NCI-H460 (cell line): ENCODE measurements at regions not wholly inside any gene's neighbourhood (a gene's known extent, or its start where the extent isn't known, plus 50 kb on each side); places are given as distances from the start of the nearest gene placed in this dataset.
"Not testable (repeated sequence)": the region's sequence is repeated elsewhere in the genome, so short reads cannot be mapped to it uniquely, and the experiment has no call there.

Source experiments
- DNase-seq: peaks from one replicate; pipeline ENCODE4 v3.0.0-alpha.2; 2016; ENCODE audit warnings: low read depth; ENCODE audit errors: extremely low read depth

DNA sequence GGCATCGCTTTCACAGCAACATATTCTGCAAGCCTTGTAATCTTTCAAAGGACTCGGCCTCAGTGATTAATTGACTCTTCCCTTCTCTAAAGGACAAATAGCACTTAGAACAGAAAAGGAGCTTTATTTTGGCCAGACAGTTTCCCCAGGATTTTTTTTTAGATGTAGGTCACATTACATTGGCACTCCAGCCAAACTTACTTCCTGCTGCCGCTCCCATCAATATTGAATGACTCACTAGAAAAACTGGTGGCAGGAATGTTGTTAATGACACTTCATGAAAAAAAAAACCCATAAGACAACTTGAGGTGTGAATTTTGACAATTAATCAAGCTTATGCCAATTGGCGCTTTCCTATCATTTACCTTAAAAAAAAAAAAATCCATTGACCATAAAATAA is 432.6 kb downstream of the TOX3 start:
- DNase-seq: no peak

DNA sequence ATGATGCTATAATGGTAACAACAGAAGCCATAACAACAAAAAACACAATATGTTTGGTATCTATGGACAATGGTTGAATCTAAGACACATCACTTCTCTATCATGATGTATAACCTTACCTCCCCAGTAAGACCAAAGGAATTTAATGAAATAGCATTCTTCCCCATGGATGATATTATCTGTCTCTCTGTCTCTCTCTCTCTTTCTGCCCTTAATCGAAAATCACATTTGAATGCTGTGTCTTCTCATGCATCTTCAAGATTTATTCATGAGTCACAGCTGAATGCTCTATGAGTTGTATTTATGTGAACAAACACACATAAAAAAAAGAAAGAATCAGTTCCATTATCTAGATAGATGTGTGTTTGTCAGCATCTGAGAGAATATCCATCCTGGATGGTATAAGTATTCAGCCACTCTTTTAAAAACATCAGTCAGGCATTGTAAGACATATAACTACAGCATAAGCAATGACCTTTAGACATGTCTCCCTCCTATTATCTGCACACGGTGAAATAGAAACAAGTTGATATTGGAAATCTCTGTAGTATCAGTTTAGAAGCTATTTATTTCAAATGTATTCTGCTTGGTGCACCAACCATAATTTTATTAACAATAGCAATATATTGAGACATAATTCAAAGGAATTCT is 433.3 kb downstream of the TOX3 start:
- no peak for DNase-seq

DNA sequence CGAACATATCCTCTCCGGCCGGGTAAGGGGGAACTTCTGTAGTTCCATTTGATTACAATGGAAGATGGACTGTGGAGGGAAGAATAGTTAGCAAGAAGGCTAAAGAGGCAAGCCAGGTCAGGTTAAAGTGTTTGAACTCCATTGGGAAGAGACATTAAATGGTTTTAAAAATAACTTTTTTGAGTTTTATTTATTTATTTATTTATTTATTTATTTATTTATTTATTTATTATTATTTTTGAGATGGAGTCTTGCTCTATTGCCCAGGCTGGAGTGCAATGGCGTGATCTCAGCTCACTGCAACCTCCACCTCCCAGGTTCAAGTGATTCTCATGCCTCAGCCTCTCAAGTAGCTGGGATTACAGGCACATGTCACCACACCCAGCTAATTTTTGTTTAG is 441.9 kb downstream of the TOX3 start:
- DNase-seq: not testable (repeated sequence)

DNA sequence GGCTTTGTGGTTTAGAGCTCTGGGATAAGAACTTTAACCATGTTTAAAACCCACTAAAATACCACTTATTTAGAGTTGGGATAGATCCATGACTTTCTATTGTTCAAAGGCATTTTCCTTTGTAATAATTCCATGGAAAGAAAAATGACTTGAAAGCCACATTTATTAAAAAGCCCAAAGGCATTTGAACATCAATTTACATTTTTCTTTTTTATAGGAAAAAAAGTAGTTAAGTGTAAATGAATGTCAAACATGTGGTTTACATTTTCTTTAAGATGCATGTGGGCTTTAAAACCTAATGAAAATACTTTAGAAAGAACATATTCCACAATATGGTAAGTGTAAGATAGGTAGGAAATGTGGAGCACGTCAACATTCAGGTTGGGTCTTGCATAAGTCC is 443.2 kb downstream of the TOX3 start:
- DNase-seq: no peak

DNA sequence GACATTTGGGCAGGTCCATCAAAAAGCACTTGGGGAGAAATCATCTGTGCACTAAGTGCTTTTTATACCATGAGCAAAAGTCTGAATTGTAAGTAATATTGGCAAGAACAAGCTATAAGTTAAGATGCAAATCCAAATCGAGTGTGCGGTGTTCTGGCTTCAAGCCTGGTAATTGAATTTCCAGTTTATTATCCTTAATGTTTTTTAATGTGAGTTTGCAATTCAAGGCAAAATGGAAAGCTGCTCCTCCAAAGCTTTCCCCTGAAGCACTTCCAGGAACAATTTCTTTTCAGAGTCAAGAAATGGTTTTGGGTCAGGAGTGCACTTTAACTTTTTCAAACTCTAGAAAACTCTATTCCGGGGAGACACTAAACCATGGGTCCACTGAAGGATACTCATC is 445.7 kb downstream of the TOX3 start:
- DNase-seq: no peak

DNA sequence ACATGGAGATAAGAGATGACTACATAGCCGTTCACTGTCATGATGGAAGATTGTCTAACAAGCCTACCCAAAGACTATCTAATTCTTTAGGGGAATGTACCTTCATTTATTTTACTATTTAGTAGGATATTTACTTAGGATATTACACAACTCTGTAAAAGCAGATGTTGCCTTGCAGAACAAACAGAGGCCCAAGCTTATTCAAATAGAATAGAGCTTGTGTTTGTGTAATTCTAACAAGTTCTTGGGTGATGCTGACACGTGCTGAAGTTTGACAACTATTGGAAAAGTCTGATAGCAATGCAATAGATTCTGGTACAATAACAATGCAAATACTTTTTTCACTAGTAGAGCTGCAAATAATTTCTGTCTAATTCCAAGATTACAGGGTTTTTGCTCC is 447.6 kb downstream of the TOX3 start:
- DNase-seq: no peak

DNA sequence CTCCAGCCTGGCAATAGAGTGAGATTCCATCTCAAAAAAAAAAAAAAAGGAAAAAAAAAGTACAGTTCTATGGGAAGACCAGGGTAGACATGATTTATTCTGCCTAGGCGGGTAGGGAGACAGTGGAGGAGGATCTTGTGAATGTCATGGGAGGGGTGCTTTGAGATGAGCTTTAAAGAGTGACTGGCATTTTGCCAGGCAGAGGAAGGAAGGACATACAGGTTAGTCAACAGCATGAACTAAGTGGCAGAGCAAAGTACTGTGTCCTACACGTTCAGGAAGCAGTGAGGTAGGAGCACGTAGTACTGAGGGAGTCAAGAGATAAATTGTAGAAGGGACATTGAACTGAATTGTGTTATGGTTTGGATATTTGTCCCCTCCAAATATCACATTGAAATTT is 451.5 kb downstream of the TOX3 start:
- DNase-seq: no peak

DNA sequence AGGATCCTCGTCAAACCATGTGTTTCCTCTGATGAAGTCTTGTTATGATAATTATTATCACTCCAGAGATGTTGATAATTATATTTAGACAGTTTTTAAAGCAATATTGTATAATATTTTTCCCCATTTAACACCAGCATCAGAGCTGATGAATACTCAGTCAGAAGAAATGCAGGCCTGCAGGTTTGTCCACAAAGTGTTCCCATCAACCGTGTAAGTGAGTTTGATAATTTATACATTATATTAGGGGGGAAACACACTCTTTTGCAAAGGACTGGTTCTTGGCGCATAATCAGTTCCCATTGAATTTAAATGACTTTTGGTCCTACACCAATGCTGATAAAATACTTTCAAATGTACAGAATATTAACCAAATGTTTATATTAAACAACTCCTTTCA is 454.8 kb downstream of the TOX3 start:
- DNase-seq: no peak

DNA sequence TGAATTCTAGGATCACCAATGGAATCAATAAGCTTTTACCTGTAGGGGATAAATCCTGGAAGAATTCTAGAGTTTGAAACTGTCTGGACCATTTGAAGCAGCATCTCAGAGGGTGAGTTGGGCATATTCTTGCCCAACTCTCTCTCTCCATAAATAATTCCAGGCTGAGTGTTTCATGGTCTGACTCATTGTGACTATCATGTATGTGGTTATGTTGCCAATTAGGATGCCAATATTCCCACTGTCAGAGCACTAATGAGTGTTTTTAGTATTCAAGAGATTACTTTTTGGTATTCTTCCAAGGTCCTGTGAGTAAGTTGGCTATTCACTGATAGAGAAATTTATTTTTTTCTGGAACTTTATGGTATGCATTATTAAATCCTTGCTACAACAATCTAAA is 456.9 kb downstream of the TOX3 start:
- no peak for DNase-seq

DNA sequence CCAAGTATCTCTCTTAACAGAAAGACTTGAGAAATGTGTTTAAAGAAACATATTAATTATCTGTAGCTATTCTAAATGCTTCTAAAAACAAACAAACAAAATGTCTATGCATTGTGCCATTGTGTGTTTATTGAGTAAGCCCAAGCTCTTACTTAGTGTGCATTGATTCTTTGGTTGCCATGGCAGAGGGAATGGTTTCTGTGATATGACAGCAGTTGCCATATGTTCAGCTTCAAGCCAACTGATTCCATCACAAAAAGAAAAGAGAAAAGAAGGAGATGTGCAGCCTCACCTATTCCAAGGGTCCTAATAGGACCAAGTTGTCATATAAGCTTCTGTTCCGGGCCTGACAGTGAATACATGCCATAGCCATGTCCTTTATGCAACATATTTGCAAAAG is 457.5 kb downstream of the TOX3 start:
- DNase-seq: no peak

DNA sequence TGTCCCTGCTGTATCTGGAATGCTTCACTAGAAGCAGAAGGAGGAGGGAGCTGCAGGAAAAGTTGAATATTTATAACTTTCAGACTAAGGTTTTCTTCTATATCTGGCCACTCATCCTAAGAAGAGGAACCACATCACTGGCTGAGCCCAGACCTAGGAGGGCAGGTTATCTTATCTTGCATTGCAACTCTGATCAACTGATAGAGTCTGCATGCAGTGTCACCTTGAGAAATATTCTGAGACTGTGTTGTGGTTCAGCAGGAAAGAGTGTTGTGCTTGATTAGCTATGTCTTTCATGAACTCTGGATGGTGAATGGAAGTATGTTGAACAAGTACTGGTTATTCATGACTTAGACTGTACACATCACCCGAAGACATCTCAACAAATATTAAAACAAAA is 460.0 kb downstream of the TOX3 start:
- no peak for DNase-seq

DNA sequence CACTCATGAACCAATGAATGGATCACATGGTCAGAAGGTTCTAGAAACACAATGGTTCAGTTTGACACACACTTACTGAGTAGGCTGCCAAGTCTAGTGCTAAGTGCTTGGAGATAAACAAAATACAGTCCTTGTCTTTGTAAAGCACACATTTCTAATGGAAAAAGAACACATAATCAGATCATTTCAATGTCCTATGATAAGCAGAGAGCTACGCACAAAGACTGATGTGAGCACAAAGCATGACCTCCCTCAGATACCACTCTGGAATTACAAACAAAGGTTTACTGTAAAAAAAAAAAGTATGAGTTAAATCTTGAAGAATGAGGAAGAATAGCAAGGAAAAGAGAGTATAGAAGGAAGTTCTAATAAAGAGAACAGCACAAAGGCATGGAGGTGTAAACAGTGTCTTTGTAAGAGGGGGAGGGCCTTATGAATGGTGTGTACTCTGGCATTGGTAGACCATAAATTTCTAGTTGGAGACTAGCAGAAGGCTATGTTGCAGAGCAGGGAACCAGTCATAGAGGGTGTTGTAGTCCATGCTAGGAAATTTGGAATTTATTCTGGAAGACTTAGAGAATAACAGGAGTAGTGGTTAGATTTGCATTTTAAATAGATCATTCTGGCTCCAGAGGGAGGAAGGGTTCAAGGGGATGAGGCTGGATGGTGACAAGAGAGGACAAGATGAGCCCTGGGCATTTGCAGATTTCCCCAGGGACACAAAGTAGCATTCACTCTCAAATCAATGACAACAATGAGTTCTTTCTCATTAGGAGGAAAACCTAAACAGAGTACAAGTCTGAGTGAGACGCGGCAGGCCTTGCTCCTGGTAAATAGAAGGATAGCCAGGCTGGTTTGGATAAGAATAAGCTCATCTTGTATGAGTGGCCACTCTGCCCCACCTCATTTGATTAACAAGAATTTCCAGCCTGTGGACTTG is 468.0 kb downstream of the TOX3 start:
- no peak for DNase-seq

DNA sequence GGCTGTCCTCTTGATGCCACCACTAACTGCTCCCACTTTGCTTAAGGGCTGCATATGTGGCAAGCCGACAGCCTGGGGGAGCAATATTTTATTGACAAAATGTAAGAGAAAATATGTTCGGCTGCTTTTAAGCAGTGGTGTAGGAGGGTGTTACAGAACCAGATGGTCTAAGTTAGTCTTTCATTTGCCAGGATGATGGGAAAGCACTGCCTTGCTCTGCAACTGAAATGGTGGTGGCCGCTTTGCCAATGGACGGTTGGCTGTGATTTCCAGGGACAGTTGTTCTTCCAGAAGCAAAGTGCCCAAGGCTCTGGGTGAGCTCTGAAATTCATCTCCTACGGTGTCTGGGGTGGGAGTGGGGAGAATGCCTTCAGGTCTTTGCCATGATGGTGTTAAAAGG is 469.3 kb downstream of the TOX3 start:
- no peak for DNase-seq

DNA sequence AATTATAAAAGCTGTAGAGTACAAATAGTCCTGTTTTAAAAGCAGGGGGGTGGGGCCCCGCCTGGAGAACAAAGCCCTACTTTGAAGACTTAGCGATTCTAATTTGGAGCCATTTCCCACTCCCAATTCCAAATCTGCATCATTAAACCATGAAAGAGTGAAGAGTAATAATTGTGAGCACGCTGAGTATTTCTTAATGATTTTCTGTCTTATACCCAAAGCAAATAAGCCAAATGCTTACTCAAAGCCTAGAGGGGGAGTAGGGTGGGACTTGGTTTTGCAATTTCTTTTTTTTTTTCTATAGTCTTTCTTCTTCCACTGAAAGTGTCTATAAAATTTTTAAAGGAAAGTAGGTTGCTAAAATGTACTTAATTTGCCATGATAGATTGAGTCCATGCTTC is 470.1 kb downstream of the TOX3 start:
- no peak for DNase-seq

DNA sequence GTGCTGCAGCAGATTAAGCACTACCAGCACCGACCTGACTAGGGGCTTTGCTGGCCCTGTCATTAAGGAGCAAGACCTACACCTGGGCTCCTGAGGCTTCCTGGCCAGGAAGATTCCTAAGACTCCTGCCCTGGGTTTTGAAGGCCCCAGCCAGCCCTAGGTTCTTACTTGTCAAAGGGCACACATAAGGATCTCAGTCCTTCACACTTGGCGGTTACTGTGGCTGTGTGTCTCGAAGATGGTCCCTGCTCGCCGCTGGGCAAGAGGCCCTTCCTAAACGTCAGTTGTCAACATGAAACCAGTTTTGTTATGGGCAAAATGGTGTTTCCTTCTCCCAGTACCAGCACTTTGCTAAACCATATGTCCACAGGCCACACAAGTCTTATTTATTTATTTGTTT is 470.6 kb downstream of the TOX3 start:
- DNase-seq: no peak

DNA sequence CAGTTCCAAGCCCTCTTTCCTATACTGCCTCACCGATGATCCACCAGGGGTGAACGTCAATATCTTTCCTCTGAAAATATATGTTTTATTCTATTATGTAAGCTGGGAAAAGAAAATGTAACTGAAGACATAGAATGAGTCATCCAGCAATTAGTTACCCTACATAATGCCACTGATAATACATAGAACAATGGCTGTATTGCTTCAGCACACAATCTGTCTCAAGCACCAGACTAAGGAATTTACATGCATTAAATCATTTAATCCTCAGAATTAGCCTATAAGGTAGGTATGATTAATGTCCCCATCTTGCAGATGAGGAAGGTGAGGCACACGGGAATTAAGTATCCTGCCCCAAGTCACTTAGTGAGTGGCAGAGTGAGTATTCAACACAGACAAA is 472.8 kb downstream of the TOX3 start:
- no peak for DNase-seq

DNA sequence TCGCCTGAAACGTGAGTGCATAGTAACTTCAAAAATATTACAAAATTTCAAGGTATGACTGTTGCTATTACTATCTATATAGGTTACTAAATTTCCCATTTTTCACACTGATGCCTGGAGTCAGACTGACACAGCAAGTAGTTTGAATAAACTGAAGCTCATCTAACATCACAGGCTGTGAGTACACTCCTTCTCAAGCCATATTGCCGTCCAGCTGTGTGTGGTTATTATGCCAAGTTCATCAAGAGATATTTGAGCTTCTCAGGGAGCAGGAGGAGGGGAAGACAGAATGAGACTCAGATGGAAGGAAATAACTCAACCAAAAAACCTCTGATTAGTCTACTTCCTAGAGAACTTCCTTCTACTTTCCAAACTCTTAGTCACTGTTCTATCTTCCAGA is 473.9 kb downstream of the TOX3 start:
- DNase-seq: no peak

DNA sequence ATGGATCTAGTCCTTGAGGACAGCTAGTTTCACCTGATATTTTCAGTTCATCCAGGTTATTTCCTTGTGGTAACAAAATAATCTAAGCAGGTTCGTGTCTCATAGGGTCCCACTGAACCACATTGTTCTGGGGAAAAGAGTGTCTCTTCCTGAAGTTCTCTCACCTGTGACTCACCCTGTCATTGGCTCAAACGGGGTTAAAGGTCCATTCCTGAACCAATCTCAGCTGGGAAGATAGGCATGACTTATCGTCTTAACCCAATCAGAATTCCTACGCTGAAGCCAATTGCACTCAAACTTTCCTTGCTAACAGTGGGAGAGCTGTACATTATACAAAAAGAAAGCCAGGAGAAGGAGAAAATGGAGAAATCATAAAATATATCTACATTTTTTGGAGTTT is 475.8 kb downstream of the TOX3 start:
- no peak for DNase-seq

DNA sequence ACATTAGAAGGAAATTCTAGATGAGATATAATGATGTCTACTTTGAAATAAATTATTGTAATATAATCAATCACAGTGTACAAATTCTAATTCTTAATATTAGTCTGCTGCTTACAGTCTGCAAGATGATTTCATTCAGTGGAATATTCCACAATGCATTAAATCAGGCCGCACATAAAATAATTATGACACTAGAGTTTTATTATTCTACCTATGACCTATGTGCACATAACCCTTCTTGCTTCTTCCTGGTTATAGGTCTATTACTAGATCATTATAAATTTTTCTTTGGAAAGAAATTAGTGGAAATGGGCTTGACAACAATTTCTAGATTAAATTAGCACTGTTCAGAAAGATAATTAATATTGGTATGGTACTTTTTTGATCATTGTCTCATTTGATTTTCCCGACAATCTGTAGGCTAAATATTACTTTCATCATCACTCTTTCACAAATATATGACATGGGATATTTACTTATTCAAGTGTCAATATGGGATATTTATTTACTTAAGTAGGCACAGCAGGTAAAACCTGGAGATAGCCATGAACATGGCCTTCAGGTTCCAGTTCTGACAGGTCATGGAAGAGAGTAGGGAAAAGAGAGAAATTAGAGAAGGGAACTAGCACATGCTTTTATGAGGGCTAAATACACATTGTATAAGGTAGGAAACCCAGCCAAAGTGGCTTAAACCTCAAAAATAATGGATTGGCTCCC is 476.4 kb downstream of the TOX3 start:
- DNase-seq: no peak

DNA sequence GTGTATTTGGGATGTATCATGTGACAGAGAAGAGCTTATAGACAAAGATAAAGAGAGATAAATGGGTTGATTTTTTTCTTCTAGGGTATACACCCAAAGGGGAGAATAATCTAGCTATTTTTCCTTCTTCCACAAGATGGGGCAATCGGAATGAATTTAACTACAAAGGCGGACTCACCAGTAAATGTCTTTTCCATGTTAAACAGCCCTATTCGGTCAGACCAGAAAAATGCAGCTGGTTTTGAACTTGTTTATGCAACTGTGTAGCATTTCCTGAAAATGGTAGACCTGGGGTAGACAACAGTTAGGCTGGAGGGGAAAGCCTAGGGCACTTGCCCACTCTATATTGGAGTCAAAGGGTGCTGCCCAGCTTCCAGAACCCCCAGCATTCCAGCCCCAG is 477.1 kb downstream of the TOX3 start:
- no peak for DNase-seq

DNA sequence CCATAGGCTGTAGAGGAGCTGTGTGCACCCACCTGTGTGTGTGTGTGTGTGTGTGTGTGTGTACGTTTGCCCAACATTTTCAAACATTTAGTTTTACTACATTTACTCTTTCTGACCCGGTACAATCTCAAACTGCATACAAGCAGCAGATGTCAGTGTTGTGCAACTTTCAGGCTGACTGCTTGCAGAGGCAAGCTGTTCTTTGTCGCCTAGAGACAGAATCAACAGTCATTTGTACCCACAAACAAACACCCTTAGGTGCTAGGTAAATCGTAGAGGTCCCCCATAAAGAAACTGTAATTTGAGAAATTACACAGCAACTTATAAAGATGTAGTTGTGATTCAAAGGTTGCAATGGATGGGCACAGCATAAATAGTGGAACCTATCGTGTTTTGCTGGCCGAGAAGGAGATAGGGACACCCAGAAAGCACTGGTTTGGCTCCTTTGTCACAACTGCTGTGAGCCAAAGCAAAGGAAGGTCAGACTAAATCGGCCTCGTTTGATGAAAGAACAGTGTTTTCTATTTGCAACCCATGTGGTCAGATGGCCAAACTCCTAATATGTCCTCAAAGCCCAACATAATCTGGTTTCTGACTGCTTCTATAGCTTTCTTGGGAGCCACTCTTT is 478.4 kb downstream of the TOX3 start:
- DNase-seq: no peak
